ENCODE measurements at regions not wholly inside any gene's neighbourhood (a gene's known extent, or its start where the extent isn't known, plus 50 kb on each side); places are given as distances from the start of the nearest gene placed in this dataset.
A peak's percentile ranks its signal among the peaks of the same experiment; 100 is the strongest.

- H3K4me3 ChIP-seq, result no peak overlapping the region
- TF ChIP-seq POLR2A (IDR thresholded peaks at IDR 0.05), result no peak
- TF ChIP-seq CTCF (IDR thresholded peaks at IDR 0.05), result no peak
- WGBS (ENCODE audit: insufficient coverage, low coverage, low lambda C conversion rate, missing lambda C conversion rate), result 0% methylated on average over 1 of the region's 1 CpG
- H3K27ac ChIP-seq, result no peak overlapping the region
- intact Hi-C loops (cut with DNase I), result no loop called here
- no peaks in the 10 kb centered on the region for H3K36me3 ChIP-seq
- DNase-seq (no peak), ATAC-seq (no peak)
- H3K27me3 ChIP-seq, result no peaks in the 10 kb centered on the region
- H3K4me1 ChIP-seq, result no peaks in the 10 kb centered on the region
- no peaks in the 10 kb centered on the region for H3K9me3 ChIP-seq
Observed at GRCh38 chr10:130847170-130847569, 464.4 kb downstream of the TCERG1L start.

DNA sequence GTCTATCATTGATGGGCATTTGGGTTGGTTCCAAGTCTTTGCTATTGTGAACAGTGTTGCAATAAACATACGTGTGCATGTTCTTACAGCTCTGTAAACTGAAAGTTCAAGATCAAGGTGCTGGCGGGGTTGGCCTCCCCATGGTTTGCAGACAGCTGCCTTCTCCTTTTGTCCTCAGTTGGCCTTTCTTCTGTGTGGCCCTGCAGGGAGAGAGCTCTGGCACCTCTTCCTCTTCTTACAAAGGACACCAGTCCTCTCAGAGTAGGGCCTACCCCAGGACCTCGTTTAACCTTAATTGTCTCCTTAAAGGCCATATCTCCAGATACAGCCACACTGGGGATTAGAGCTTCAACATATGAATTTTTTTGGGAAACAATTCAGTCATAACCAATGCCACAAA lies 462.7 kb downstream of the TCERG1L start:
- TF ChIP-seq POLR2A (IDR thresholded peaks at IDR 0.05) (no peak), CTCF (IDR thresholded peaks at IDR 0.05) (no peak)
- peaks cover 0 to 2% (median 0%) of the 10 kb centered on the region in 4 donors for H3K9me3 ChIP-seq
- ATAC-seq (no peak), DNase-seq (no peak)
- H3K27ac ChIP-seq, result no peak overlapping the region
- no peaks in the 10 kb centered on the region for H3K4me1 ChIP-seq
- intact Hi-C loops (cut with DNase I), result no loop called here
- no peaks in the 10 kb centered on the region for H3K27me3 ChIP-seq
- 55% methylated on average over 3 of the region's 3 CpGs for WGBS (ENCODE audit: insufficient coverage, low coverage, low lambda C conversion rate, missing lambda C conversion rate)
- H3K36me3 ChIP-seq, result no peaks in the 10 kb centered on the region
- no peak overlapping the region for H3K4me3 ChIP-seq

- Histone ChIP-seq H3K9me3 (peaks cover 0 to 4% (median 0%) of the 10 kb centered on the region in 4 donors), H3K4me1 (no peaks in the 10 kb centered on the region), H3K27me3 (no peaks in the 10 kb centered on the region), H3K36me3 (no peaks in the 10 kb centered on the region), H3K27ac (no peak overlapping the region), H3K4me3 (no peak overlapping the region)
- DNase-seq (no peak), ATAC-seq (no peak)
- WGBS (ENCODE audit: insufficient coverage, low coverage, low lambda C conversion rate, missing lambda C conversion rate), result 11% methylated on average over 1 of the region's 1 CpG
- intact Hi-C loops (cut with DNase I), result no loop called here
- TF ChIP-seq CTCF (IDR thresholded peaks at IDR 0.05) (no peak), POLR2A (IDR thresholded peaks at IDR 0.05) (no peak)
Observed at GRCh38 chr10:130854151-130854550, 457.4 kb downstream of the TCERG1L start.

DNA sequence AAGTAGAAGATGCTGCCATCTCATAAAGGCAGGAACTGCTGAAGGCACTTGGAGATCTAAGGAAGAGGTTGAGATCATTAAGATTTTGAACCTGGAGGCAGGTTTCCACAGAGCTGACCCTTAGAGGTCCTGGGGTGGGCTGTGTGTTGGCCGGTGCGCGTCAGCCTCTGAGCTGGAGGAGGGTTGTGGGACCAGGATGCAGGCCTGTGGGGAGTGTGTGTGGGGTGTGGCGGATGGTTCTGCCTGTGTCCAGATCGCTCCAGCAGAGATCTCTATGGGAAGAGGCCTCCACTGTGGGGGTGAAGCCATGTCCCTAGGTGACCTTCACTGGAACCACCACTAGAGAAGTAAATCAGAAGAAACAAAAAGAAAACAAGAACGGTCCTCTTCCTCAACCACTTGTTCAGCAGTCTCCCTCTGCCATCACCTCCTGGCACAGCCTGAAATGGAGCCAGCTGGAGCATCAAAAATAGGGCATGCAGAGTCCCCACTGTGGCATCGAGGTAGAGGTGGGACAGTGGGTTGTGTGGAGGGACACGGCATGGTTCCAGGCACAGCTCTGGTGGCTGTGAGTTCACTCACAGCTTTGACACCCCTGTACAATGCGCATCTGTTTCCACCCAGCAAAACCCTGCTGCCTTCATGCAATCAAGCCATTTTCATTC lies 453.8 kb downstream of the TCERG1L start:
- no peak for ATAC-seq
- no peaks in the 10 kb centered on the region for H3K4me1 ChIP-seq
- peaks cover 0 to 4% (median 0%) of the 10 kb centered on the region in 4 donors for H3K9me3 ChIP-seq
- TF ChIP-seq CTCF (IDR thresholded peaks at IDR 0.05) (no peak), POLR2A (IDR thresholded peaks at IDR 0.05) (no peak)
- no peaks in the 10 kb centered on the region for H3K27me3 ChIP-seq
- H3K27ac ChIP-seq, result no peak overlapping the region
- WGBS (ENCODE audit: insufficient coverage, low coverage, low lambda C conversion rate, missing lambda C conversion rate), result 26% methylated on average over 5 of the region's 9 CpGs
- no peaks in the 10 kb centered on the region for H3K36me3 ChIP-seq
- H3K4me3 ChIP-seq, result no peak overlapping the region
- DNase-seq, result peak in 1 of 3 donors; percentile 15
- intact Hi-C loops (cut with DNase I), result no loop called here

All from right lobe of liver (tissue), 6 donors.